NCI-H345 (cell line): ENCODE measurements at regions not wholly inside any gene's neighbourhood (a gene's known extent, or its start where the extent isn't known, plus 50 kb on each side); places are given as distances from the start of the nearest gene placed in this dataset.

Experiments
- DNase-seq: peaks from one replicate; lab custom pipeline; 2025; lab: John Stamatoyannopoulos, UW

DNA sequence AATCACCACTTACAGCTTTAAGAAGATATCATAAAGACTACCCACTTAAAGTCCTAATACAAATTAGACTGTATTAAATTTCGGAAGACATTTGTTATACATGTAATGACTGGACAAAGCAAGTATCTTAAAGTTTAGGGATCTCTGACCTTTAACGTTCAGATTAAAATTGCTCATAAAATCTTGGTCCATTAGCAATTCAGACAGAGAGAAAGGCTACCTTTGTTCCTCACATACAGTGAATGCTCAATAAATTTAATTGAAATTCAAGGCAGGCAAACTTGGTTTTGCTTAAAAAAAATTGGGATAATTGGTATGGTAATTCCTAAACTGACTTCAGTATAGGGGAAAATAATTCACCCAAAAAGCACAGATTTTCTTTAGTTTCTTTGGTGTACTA is 285.9 kb upstream of the EMCN start:
- no peak for DNase-seq

DNA sequence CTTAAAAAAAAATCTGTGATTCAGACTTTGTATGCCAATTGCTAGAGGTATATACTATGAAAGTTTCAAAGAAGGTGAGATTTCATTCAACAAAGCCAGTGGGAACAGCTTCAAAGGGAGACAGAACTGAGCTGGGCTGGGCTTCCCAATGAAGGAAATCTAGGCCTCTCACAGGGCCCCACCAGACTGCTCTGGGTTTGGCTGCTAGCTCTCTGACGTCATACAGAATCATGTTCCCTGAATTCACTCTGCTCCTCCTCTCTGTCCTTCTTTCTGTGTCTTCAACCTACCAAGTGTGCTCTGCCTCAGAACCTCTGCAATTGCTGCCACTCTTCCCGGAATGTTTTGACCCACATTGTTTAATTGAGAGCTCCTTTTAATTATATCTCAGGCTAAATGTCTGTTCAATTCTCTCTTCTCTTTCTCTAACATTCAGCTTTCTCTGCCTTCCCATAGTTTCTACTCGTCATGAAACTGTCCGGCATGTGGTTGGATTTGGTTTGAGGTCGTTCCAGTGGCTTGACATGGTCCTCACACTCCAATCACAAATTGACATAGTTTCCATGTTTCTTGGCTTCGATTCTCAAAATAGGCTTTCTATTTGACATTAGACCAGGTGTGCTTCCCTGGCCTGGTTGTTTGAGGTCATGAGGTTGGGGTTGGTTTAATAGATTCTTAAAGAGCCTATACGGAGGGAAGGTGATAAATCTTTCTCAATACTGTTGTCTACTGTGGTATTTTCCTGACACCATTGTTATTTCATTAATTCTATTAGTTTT is 282.1 kb upstream of the EMCN start:
- DNase-seq: no peak

DNA sequence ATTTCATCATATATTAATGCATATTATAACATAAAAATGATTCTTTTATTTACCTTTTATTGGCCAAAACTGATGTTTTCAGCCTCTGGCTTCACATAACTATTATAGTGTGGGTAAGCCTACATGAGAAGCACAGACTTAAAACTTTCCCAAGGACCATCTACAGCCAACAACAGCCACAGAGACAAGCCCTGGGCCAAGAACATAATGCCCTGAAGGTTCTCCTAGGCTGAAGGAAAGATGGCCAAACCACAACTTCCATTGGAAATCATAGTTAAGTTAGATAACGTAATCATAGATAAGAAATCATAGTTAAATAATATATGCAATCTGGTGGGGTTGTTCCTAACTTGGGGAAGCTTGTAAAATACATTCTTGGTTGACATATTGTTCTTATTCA is 280.0 kb upstream of the EMCN start:
- no peak for DNase-seq

DNA sequence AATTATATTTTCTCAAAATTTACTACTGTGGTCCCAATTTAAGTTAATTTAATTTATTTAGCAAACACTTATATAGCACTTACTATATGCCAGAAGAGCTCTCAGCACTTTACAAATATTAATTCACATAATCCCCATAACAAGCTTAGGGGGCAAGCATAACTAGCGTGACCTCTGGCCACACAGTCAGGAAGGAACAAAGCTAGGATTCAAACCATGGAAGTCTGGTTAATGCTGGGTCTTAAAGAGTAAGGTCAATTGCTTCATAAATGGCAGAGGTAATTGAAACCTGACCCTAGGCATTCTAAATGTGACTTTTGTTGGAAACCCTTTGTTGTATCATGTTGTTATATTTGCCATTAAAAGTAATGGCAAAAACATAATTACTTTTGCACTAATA is 279.5 kb upstream of the EMCN start:
- no peak for DNase-seq

DNA sequence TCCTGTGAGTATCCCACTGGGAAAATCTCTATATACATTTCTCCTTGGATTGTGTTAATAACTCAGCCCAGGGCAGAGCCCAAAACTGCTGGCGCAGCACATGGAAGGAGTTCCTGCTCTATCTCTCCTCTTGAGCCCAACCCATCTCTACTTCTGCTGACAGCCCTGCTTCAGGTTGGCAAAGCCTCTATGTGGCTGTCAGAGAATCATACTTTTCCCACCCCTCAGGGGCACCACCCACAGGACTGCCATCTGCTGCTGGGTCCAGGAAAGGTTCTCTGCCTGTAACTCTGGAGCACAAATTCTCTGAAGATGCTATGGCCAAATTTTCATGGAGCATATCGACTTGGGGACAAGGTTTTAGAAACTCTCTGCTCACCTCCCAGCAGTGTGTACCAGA is 278.5 kb upstream of the EMCN start:
- no peak for DNase-seq

DNA sequence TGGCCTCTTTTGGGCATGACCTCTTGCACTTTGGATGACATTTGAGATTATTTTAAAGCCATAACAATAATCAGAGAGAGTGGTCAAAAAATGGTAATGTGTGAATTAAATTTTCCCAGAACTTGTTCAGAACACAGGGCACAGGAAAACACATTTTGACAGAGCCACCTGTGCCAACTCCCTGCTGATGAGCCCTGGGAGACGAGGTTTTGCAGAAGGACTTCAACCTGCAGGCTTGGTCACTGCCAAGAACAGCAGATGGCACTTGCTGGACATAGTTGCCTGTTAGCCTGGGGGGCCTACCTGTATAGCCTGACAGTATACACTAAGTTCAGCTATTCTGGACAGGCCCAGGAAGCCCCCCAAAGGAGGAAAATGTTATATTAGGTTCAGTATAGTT is 277.8 kb upstream of the EMCN start:
- no peak for DNase-seq

DNA sequence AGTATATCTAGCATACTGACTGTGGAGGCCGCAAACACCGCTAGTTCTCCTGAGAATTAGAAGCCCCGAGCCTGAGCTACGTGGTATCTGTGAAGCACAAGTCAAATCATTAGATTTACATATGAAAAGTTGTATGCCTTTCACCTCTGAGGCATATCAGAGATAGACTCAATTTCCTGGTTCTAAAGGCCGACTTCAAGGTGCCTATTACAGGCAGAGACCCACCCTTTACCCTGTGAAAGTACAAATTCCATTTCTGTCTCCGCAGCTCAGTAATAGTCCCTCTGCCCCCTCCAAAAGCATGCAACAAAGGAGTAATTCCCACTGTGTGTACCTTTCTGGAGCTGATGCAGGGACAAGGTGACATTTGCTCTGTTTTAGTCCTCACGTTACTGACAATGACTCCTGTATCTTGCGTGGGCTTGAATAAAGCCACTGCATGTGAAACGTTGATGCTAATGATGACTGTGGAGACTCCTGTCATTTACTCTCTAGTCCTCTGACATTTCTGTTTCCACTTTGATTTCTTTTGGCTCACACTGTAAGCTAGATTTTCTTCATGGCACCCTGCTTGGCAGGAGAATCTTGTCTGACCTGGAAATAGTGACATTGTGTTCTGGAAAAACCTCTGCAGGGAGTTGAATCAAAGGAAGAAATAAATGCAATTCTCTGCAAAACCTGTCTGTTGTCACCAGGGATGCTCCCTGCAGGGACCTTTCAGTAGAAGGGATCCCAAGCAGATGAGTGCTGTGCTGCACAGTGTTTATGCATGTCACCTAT is 273.2 kb upstream of the EMCN start:
- no peak for DNase-seq

DNA sequence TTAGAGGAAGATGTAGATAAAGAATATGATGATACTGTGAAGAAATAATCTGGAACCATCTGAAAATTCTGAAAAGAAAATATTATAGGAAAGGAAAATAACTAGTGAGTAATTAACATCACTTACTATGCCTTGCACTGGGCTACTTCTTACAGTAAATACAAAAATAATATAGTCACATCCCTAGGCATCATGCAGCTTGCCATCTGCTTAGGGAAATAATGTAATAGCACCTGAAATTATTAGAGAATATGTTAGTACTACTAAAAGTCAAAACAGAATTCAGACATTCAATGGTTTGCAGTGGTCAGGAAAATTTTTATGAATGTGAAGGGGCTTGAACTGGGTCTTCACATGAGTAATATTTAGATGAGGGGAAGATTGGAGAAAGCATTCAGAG is 272.2 kb upstream of the EMCN start:
- no peak for DNase-seq

DNA sequence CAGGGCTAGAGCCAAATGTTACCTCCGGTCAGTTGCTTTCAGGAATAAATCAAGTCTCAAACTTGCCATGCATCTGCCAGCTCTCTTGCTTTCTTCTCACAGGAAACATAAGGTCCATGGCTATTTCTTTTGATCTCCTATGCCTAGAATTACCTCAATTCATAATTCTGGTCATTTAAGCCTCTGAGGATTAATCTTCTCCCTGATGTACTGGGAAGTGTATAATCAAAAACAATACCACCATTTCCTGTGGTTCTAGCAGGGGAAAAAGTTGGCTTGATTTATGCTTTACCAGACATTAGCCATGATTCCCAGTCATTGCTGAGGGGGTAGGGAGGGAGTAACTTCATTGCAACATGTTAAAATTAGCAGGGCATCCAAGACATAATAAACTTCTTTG is 268.7 kb upstream of the EMCN start:
- DNase-seq: no peak

DNA sequence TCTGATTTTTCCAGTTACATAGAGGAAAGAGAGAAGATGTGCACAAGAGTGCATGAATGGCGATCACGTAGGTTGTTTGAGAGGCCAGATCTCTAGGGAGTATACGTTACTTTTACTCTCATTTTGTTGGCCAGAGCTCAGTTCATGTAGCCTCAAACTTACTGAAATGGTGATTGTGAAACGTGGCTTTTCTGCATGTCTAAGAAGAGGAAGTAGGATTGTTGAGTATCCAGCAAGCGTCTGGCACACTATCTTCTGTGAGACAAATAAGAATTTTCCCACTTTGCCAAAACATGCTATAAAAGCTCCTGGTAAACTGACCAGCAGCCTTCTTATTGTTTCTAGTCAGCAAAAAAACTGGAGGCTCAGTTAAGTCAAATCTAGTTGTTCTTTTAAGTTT is 264.5 kb upstream of the EMCN start:
- DNase-seq: no peak

DNA sequence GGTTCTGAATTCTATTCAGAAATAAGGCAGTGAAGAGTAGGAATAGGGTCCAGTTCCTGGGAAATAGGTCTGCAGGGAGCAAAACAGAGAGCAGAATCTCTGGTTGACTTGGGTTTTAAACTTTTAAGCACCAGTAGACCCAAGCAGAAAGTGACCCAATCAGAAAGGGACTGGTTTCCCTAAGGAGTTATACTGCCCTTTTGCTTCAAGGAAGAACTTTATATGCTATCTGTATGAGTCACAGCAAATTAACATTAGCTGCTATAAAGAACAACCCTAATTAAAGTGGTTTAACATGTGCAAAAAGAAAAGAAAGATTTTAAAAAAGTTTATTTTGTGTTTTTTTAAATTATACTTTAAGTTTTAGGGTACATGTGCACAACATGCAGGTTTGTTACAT is 263.6 kb upstream of the EMCN start:
- no peak for DNase-seq

DNA sequence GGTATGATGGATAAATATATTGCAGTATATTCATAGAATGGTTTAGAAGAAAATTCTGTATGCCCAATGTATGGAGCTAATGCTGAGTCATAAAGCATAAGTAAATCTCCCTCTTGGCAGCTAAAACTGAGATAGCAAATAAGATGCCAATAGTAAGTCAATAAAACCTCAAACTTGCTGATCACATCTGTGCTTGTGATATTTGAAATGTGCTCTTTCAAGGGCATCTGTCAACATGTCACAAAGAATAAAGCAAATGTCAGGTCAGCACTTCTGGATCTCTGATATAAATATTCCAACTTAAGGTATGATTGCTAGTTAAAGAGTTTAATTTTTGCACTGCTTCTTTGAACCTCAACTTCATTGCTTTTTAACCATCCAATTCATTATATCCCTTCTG is 262.3 kb upstream of the EMCN start:
- DNase-seq: no peak

DNA sequence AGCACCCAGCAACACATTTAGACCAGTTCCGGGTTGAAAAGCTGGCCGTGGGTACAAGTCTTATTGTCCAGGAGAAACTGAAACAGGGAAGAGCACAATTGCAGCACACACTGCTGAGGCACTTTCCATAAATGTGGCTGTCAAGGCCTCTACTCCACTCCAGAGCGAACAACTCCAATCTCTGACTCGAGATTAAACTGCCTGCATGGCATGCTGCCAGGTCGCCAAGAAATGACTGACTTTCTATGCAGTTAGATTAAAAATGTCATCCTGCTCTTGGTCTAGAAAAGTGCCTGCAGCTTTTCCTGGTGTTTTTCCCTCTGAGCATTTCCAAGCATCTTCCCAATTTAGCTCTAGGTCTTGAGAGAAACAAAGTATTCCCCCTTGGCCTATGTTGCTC is 260.6 kb upstream of the EMCN start:
- no peak for DNase-seq

DNA sequence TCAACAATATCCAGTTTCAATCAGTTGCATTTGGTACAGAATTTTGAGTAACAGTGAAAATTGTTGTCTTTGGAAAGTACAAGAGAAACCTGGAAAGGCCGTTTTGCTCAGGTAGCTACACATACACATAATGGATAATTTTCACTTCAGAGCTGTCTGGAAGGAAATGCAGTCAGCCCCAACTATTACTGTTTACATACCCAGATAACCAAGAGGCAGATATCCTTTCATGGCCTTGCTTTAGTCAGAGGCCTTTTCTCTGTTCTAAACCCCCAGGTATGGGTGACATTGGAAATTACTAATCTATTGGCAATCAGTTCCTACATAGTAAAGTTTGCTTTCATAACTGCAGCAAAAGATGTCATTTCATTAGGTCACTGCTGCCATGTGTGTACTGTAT is 244.9 kb upstream of the EMCN start:
- no peak for DNase-seq

DNA sequence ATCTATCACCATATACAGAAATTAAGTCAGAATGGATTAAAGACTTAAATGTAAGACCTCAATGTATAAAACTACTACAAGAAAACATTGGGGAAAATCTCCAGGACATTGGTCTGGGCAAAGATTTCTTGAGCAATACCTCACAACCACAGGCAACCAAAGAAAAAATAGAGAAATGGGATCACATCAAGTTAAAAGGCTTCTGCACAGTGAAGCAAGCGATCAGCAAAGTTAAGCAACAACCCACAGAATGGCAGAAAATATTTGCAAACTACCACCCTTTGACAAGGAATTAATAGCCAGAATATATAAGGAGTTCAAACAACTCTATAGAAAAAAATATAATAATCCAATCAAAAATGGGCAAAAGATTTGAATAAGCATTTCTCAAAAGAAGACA is 236.9 kb upstream of the EMCN start:
- DNase-seq: no peak

DNA sequence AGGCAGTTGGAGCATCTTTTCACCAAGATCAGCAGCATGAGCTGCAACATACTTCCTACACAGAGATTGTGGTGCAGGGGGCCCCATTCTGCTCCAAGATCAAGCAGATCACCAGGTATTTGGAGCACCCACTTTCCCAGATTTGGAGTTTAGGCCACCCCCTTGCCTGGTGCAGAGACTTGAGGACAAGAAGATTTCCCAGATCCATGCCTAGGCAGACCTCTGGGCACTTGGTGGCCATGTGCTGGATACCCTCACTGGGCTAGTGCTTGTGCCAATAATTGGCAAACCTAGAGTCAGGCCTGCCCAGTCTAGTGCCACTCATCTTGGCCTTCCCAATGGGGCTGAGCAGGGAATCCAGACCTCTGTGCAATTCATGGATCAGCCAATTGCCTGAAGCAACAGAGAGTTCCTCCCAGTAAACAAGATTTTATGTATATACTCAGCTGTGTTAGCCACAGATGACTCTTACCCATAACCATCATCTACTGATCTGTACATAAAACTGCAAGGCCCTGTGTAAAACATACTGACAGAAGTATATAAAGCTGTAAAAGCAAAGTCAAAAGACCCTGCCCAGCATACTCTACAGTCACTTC is 228.4 kb upstream of the EMCN start:
- no peak for DNase-seq

DNA sequence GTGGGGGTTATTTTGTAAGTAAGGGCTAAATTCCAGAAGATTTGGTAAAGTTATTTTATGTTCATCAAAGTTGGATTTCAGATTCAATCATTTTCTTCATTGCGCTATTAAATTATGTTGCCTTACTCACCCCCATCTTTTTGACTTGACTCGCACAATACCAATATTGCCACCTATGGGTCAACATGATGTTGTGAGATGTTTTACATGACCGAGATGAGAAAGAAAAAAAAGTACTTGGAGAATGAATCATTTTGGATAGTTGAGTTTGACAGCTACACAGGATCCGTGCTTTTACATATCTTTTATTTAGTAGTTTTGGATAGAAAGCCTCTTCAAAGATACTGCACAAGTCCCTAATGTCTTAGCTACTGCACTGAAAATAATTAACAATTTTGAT is 224.2 kb upstream of the EMCN start:
- DNase-seq: no peak

DNA sequence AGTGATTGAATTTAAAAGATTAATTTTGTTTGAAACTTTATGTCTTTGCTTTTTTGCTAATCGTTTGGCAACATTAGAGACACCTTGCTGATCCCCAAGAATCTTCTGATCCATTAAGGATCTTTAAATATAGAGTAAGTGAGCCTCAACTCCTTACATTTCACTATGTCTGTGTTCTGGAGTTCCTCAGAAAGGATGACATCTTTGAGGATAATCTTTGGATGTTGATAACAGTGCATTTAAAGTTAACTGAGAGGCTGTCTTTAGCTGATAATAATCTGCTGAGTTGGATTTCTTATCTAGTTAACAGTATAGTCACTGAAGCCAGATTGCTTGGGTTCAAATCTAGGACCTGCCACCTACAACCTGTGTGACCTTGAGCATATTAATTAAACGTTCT is 221.6 kb upstream of the EMCN start:
- DNase-seq: no peak

DNA sequence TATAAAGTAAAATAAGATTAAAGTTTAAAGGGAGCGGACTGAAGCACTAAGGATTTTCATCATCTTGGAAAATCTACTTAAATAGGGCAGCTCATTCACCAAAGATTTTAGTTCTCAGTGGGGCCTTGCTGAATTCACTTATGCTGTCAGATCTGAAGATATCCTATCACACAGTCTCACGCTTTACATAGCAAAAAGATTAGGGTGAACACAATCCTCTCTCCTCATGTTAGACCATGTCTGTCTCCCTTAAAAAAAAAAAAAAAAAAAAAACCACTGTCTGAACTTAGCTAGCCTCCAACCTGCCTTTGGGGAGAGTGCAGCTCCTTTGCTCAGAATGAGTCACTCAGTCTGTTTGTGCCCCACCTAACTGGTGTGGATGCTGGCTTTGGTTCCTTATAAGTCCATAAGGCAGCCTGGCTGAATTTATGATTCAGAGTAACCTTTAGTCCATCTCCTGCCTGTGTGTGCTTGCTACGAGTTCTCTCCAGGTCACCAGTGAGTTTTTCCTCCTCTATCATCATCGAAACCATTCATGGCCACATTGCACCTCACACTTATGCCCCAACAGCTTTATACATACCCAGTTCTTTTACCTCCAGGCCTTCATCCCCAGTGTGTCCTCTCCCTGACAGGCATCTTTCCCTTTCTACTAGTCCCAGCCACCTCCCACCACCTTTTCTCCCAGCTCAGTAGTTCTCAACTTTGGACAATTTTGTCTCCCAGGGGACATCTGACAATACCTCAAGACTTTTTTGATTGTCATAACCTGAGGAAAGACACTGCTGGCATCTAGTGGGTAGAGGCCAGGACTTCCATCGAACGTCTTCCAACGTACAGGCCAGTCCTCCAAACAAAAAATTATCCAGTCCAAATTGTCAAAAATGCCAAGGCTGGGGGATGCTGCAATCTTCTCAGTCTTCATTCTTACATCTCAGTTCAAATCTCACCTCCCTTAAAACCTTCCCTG is 220.7 kb upstream of the EMCN start:
- no peak for DNase-seq

DNA sequence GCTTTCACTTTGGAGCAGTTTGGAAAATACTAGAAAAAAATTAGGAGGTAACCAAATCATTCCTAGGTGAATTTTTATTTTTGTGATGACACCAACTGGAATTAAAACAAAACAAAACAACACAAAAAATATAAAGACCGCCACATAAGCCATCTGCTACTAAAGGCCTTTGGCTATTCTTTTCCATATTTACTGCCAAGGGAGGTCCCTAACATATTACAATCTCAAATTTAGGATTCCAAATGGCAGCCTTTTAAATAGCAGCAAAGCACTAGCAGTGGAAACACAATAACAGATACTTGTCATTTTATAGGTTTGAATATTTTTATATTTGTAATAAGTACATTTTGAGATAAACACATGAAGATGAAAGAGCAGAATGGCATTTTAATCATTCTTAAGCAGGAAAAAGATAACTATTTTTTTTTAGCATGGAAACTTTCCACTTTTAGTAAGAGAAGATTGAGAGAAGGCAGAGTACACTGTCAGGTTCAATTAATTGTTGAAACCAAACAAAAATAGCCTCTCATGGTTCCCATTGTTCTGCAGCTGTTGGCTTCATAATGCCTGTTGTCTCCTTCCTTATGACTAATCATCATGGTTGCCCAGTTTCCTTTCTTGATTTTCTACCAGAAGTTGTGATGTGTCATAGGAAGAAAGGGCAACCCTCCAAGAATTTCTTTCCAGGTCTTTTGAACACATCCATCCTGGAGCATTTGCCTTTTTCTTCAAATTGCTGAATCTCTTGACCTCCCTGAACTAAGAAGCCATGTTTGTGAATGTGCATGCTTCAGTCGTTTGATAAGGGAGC is 219.0 kb upstream of the EMCN start:
- DNase-seq: no peak

DNA sequence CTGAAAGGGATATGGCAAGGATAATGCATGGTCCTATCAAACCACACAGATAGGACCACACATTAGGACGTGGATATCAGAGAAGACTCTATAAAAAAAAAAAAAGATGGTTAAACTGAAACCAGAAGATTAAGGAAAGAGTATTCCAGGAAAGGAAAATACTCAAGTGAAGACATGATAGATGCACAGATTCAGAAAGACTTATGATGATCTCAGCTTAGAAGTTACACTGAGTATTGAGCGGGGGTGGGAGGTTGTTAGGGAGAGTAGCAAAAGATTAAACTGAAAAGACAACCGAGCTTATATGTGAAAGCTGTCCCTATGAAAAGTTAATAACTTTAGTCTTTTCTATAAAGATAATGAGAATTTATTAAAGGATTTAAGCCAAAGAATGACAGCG is 211.0 kb upstream of the EMCN start:
- DNase-seq: no peak
